ENCODE measurements at regions not wholly inside any gene's neighbourhood (a gene's known extent, or its start where the extent isn't known, plus 50 kb on each side); places are given as distances from the start of the nearest gene placed in this dataset.

- no peak for TF ChIP-seq POLR2A (IDR thresholded peaks at IDR 0.05)
- no peak for TF ChIP-seq CTCF (IDR thresholded peaks at IDR 0.05)
Measured at GRCh38 chr9:135372501-135373008, 107.0 kb upstream of the PPP1R26 start.
